GM18867 (cell line): ENCODE measurements at regions not wholly inside any gene's neighbourhood (a gene's known extent, or its start where the extent isn't known, plus 50 kb on each side); places are given as distances from the start of the nearest gene placed in this dataset.
"Not testable (repeated sequence)": the region's sequence is repeated elsewhere in the genome, so short reads cannot be mapped to it uniquely, and the experiment has no call there.

Experiments
- ATAC-seq: cut with Tn5 transposase; IDR thresholded peaks from one replicate; pipeline ENCODE4 v1.9.1; 2021; ENCODE audit warnings: mild to moderate bottlenecking, moderate library complexity; ENCODE audit not compliant: unreplicated experiment

- no peak for ATAC-seq
These were observed 143.1 kb upstream of the MAD2L1 start for GRCh38 chr4:120209706-120210105.

- ATAC-seq, result no peak
These were observed 140.4 kb upstream of the MAD2L1 start for GRCh38 chr4:120207021-120207420.

- no peak for ATAC-seq
These were observed 135.6 kb upstream of the MAD2L1 start for GRCh38 chr4:120202222-120202621.

- not testable (repeated sequence) for ATAC-seq
These were observed 134.0 kb upstream of the MAD2L1 start for GRCh38 chr4:120200573-120201110.

- ATAC-seq, result no peak
These were observed 131.8 kb upstream of the MAD2L1 start for GRCh38 chr4:120198411-120198810.

GRCh38 chr4:120177603-120178002 is 111.0 kb upstream of the MAD2L1 start:
- ATAC-seq, result no peak

GRCh38 chr4:120175272-120175671 is 108.6 kb upstream of the MAD2L1 start:
- ATAC-seq, result no peak

GRCh38 chr4:120163895-120164294 is 97.2 kb upstream of the MAD2L1 start:
- ATAC-seq, result no peak

GRCh38 chr4:120158841-120159463 is 92.3 kb upstream of the MAD2L1 start:
- ATAC-seq, result no peak

GRCh38 chr4:120158046-120158445 is 91.4 kb upstream of the MAD2L1 start:
- ATAC-seq, result no peak

GRCh38 chr4:120156120-120156718 is 89.6 kb upstream of the MAD2L1 start:
- ATAC-seq, result peak; percentile 81

- no peak for ATAC-seq
These were observed 88.6 kb upstream of the MAD2L1 start for GRCh38 chr4:120155287-120155686.

GRCh38 chr4:120144634-120145033 is 78.0 kb upstream of the MAD2L1 start:
- ATAC-seq, result no peak

- ATAC-seq, result no peak
These were observed 77.4 kb upstream of the MAD2L1 start for GRCh38 chr4:120144041-120144440.

GRCh38 chr4:120139392-120139791 is 72.7 kb upstream of the MAD2L1 start:
- ATAC-seq, result no peak

- no peak for ATAC-seq
These were observed 66.3 kb upstream of the MAD2L1 start for GRCh38 chr4:120132935-120133334.

GRCh38 chr4:120130786-120131185 is 64.1 kb upstream of the MAD2L1 start:
- ATAC-seq, result no peak
